ENCODE measurements at regions not wholly inside any gene's neighbourhood (a gene's known extent, or its start where the extent isn't known, plus 50 kb on each side); places are given as distances from the start of the nearest gene placed in this dataset.

GRCh38 chr7:46545790-46546189 is 624.7 kb upstream of the IGFBP3 start:
- no peak overlapping the region for H3K4me3 Mint-ChIP-seq
- CTCF ChIA-PET: no interaction called here
- H3K27me3 Mint-ChIP-seq (ENCODE audit: low read depth): peaks cover 9% of the 10 kb centered on the region
- ATAC-seq: no peak
- H3K4me1 Mint-ChIP-seq: peaks cover 13% of the 10 kb centered on the region
- H3K36me3 Mint-ChIP-seq: no peaks in the 10 kb centered on the region
- H3K27ac Mint-ChIP-seq: no peak overlapping the region
- peaks cover 6% of the 10 kb centered on the region for H3K9me3 Mint-ChIP-seq
- POLR2A ChIA-PET: no interaction called here
- TF ChIP-seq PRDM15 (CRISPR knock-in tag; IDR thresholded peaks at IDR 0.05) (no peak), MAX (CRISPR knock-in tag; IDR thresholded peaks at IDR 0.05) (no peak), OVOL2 (CRISPR knock-in tag; IDR thresholded peaks at IDR 0.05; ENCODE audit: borderline replicate concordance) (no peak)
- DNase-seq (ENCODE audit: low spot score): no peak

GRCh38 chr7:46544396-46545008 is 623.4 kb upstream of the IGFBP3 start:
- Mint-ChIP-seq H3K27me3 (ENCODE audit: low read depth) (peaks cover 12% of the 10 kb centered on the region), H3K36me3 (no peaks in the 10 kb centered on the region), H3K27ac (no peak overlapping the region), H3K4me1 (peaks cover 22% of the 10 kb centered on the region), H3K9me3 (peaks cover 6% of the 10 kb centered on the region), H3K4me3 (no peak overlapping the region)
- DNase-seq (ENCODE audit: low spot score) (no peak), ATAC-seq (no peak)
- CTCF ChIA-PET: no interaction called here
- TF ChIP-seq CBFB (CRISPR knock-in tag; IDR thresholded peaks at IDR 0.05; ENCODE audit: low read depth): no peak
- POLR2A ChIA-PET: no interaction called here

GRCh38 chr7:46542076-46542475 is 621.0 kb upstream of the IGFBP3 start:
- peaks cover 24% of the 10 kb centered on the region for H3K4me1 Mint-ChIP-seq
- no peak for ATAC-seq
- peaks cover 30% of the 10 kb centered on the region for H3K27me3 Mint-ChIP-seq (ENCODE audit: low read depth)
- no peak overlapping the region for H3K4me3 Mint-ChIP-seq
- H3K9me3 Mint-ChIP-seq: peaks cover under 1% of the 10 kb centered on the region; the same call in 1 of the 2 replicates
- H3K36me3 Mint-ChIP-seq: no peaks in the 10 kb centered on the region
- CTCF ChIA-PET: no interaction called here
- no peak for DNase-seq (ENCODE audit: low spot score)
- POLR2A ChIA-PET: no interaction called here
- no peak overlapping the region for H3K27ac Mint-ChIP-seq
- TF ChIP-seq CREM (CRISPR knock-in tag; IDR thresholded peaks at IDR 0.05) (no peak), PRRX2 (CRISPR knock-in tag; IDR thresholded peaks at IDR 0.05) (no peak), E2F5 (CRISPR knock-in tag; IDR thresholded peaks at IDR 0.05) (no peak), AR (CRISPR knock-in tag; IDR thresholded peaks at IDR 0.05) (no peak), ZNF263 (CRISPR knock-in tag; IDR thresholded peaks at IDR 0.05; ENCODE audit: low read depth) (no peak), TEAD4 (CRISPR knock-in tag; IDR thresholded peaks at IDR 0.05) (no peak), FOXP4 (CRISPR knock-in tag; IDR thresholded peaks at IDR 0.05) (no peak), OVOL2 (CRISPR knock-in tag; IDR thresholded peaks at IDR 0.05; ENCODE audit: borderline replicate concordance) (no peak), ZNF423 (CRISPR knock-in tag; IDR thresholded peaks at IDR 0.05) (no peak), ZNF532 (CRISPR knock-in tag; IDR thresholded peaks at IDR 0.05; ENCODE audit: borderline replicate concordance) (no peak), TEAD1 (CRISPR knock-in tag; IDR thresholded peaks at IDR 0.05) (no peak)
